ENCODE measurements at regions not wholly inside any gene's neighbourhood (a gene's known extent, or its start where the extent isn't known, plus 50 kb on each side); places are given as distances from the start of the nearest gene placed in this dataset.

DNA sequence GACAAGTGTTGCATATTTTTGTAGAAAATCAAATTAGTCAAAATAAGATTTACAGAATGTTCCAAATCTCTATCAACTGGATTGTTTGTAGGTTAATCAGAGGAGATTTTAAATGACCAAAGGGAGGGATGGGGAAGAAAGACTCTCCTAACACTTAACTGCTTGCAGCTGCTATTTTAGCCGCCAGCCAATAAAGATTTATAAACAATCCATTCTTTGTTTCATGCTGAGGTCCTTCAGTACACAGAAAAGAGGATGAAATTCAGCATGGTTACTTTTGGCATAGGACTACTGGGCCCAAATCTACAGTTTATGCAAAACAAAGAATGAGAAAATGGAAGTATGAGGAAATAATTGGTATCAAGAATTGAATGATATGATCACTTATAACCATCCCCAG, 86.4 kb upstream of the FN1 start:
- in situ Hi-C loops (cut with MboI; ENCODE audit: low sequenced_read_pairs) = no loop called here

DNA sequence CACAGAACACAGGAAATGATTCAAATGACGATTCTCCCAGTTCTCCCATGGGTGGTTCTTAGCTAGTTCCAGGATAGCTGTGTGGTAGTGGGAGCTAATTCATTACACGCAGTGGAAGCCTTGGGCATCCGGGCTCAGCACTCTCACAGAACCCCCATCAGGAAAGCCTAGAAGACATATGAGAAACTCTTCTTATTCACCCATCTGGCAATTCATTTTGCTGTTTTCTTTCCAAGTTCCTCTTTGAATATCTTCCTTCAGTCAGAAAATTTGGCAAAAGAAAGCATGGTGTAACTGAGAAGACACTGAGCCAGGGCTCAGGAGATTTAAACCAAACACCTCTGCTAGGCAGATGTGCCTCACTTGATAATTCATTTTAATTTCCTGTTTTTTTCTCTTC, 85.2 kb upstream of the FN1 start:
- in situ Hi-C loops (cut with MboI; ENCODE audit: low sequenced_read_pairs) = no loop called here

DNA sequence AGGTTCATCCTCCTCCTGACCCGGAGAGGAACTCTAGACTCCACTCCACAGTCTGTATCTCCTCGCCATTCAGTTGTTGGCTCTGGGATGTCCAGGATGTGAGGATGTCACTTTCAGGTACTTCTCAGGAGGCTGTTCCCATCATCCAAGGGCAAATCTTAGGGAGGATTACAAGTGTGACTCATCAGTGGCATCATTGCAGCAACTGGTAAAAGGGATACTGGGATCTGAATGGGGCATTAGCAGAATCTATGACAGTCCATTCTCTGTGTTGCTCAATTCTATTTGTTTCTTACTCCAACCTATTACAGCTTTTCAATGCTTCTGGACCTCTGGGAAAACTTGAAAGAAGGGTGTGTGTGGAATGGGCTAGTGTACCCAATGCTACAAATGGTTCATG, 81.5 kb upstream of the FN1 start:
- in situ Hi-C loops (cut with MboI; ENCODE audit: low sequenced_read_pairs) = no loop called here

DNA sequence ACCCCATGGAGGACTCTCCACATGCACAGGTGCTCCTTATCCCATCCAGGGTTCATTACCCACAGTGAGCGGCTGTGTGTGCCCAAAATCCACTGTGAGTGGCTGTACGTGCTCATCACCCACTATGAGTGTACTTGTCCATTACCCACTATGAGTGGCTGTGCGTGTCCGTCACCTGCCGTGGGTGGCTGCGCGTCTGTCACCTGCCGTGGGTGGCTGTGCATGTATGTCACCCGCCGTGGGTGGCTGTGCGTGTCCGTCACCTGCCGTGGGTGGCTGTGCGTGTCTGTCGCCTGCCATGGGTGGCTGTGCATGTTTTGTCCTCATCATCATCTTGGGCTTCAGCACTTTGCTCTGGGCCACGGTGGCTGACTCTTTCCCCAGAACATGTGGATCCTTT, 78.6 kb upstream of the FN1 start:
- in situ Hi-C loops (cut with MboI; ENCODE audit: low sequenced_read_pairs) = no loop called here

DNA sequence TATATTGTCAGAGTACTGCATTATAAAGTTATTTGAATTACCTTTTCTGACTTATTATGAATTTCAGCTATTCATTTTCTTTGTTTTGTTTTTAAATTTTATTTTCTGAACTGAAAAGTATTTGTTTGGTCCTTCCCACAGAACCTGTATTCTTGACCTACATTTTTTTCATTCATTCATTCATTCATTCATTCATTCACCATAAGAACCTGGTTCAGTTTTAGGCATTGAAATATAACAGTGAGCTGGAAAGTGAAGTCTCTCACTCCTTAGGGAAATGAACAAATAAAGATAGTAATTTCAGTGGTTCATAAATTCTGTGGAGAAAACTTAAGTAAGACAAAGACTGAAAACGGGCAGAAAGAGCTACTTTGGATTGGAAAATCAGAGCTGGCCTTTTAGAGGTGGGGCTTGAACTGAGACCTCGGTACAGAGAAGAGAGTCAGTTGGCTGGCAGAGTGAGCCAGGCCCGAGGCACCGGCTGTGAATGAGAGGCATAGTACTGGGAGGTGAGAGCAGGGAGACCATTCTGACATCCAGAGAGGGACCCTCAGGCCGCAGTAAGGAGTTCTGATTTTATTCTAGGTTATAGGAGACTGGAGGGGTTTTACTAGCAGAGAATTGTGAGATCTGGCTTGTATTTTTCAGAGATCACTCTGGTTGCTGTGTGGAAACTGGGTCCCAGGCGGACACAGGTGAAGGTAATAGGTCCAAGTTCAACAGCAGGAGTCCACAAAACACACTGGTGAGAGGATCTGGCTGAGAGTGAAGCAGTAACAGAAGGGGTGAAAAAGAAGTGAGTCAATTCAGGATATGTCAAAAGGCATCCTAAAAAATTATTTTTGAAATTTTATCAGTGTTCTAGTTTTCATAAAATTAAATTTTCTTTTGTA, 75.8 kb upstream of the FN1 start:
- in situ Hi-C loops (cut with MboI; ENCODE audit: low sequenced_read_pairs) = no loop called here

DNA sequence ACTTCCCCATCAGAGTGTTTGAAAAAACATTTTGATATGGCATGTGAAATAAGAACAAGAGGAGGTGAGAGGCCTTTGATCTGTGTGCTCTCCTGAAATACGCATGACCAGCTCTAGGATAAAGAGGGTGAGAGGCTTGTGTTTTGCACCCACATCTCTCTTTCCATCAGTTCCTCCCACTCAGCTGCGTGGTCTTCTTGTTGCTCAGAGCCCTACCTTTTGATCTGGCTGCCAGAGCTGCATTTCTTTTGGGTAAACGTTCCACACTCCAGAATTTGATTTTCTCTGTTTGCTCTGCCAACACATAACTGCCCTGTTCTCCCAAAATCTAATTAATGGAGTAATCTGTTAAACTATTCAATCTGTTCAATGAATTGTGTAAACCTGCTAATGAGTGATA, 72.0 kb upstream of the FN1 start:
- in situ Hi-C loops (cut with MboI; ENCODE audit: low sequenced_read_pairs) = no loop called here

DNA sequence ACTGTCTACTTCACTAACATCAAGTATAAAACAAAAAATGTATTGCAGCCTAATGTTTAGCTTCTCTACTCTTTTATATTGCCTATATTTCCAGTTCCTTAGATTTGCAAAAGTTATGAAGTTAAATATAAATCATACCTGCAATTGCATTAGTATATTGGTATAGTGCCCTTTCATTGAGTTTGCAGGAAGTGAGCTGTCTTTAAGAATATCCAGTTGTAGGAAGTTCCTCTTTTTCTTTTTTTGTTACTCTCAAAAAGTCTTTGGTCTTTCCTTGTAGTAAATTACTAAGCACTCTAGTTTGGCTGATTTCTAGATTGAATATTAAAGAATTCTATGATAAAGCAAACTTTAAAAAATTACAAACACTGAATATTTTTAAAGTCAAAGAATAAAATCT, 71.3 kb upstream of the FN1 start:
- in situ Hi-C loops (cut with MboI; ENCODE audit: low sequenced_read_pairs) = no loop called here

DNA sequence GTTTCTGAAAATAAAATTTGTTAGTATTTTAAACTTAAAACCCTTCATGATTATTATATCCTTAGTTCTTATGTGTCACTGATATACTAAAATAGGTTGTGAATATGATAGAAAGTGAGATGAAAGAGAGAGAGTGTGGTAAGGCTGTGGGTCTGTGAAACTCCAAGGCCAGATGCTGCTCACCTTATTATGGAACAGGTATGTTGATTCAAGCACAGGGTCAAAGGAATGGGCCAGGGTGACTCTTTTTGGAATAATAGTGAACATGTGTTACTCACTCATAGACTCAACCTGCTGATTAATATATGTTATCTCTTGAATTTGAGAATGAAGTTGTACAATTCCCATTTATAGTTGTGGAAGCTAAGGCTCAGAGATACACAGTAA, 70.7 kb upstream of the FN1 start:
- in situ Hi-C loops (cut with MboI; ENCODE audit: low sequenced_read_pairs) = no loop called here

DNA sequence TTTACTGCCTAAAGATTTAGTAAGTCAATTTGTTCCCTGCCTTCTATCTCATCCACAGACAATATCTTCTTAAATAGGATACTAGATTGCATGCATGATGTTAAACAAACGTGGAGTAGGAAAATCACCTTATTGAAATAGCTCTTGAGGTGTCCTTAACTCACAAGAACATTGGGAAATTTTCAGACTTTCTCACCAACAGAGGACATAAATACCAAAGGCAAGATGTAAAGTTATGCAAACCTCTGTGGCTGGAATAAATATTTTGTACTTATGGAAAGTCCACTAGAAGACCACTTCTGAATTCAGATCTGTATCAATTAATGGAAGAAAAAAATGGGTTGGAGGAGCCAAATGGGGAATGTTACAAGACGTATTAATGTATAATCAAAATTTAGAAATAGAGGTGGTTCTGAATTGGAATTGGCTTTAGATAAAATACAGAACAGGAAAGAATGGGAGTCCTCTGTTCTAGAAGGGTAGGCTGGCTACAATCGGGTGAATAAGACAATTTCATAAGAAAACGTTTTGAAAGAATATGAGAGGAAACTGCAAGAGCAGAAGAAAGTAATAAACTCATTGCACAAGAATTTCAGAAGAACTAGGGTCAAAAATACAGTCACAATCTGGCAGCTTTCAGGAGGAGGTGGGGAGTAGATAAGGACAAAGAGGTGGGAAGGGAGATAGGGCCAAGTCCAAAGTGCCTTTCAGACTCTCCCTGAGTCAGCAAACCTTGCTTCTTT, 69.3 kb upstream of the FN1 start:
- in situ Hi-C loops (cut with MboI; ENCODE audit: low sequenced_read_pairs) = no loop called here

DNA sequence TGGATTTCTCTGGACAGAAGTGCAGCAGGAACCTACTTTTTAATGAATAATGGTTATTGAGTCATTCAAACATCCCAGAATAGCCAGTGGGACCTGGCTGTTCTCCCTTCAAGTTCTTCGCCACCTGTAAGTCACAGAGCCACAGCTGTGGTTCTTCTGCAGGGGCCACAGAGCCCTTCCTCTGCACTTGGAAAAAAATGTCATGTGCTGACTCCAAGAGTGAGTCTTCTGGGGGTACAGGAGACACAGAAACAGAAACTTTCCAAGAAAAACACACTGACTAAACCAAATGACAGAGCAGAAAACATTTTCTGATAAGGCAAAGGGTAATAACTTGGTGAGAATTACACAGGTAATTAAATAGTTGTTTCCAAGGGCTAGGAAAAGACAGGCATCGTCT, 68.7 kb upstream of the FN1 start:
- in situ Hi-C loops (cut with MboI; ENCODE audit: low sequenced_read_pairs) = no loop called here

DNA sequence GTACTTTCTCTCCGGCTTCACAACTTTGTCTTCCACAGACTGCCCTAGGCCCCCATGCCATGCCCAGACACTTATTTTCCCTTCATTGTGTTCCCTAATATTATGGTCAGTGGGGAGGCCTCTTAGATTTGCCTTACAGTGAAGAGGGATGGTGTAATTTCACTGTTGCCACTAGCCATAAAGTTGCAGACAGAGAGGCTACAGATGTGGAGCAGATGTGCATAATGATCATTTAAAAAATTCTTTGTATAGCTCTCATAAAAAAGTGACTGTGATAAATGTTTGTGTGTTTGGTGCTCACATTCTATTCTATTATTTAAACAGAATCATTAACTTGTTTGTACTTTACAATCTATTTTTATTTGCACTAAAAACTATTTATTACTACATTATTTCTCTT, 67.5 kb upstream of the FN1 start:
- in situ Hi-C loops (cut with MboI; ENCODE audit: low sequenced_read_pairs) = no loop called here

DNA sequence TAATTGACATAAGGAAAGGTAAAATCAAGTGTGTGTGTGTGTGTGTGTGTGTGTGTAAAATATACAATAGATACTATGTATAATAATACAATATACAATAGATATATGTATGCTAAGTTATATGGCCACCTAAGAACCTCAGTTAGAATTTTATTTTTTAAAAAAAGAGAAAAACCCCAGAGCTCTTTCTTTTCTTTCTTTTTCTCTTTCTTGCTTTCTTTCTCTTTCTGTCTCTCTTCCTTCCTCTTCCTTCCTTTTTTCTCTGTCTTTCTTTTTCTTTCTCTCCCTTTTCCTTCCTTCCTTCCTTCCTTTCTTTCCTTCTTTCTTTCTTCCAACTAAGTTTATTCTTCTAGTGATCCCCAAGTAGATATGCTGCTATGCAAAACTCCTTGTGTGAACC, 64.6 kb upstream of the FN1 start:
- in situ Hi-C loops (cut with MboI; ENCODE audit: low sequenced_read_pairs) = no loop called here

DNA sequence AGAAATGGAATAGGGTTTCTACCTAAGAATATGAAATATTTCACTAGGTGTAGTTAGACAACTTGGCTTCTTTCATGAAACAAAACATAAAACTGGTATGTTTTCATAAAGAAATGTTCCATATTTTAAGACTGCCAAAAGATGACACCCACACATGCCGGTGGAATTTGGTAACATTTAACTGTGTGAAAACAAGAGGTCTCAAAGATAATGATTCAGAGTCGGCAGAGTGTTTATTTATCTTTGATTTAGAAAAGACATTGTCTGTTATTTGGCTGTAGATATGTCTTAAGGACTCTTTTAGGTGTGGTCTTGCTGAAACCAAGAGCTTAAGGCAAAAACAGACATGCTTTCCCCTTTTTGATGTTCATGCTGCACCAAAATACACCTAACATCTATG, 63.5 kb upstream of the FN1 start:
- in situ Hi-C loops (cut with MboI; ENCODE audit: low sequenced_read_pairs) = no loop called here

DNA sequence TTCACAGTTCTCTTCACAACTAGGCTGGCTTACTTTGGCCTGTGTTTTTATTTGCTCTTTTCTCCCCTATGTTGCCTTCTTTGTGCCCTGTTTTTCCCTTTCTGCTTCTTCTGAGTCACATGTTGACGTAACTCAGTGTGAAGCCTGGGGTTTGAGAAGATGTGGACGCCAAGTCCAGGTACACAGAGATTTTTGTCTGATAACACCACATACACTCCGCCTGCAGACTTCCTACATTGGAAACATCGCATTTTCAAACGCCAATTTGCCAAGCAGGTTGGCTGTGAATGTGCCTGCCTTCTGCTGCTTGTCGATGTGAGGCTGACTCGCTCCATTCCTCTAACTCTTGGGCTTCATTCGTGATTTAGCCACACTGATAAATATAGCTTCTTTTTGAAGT, 62.6 kb upstream of the FN1 start:
- in situ Hi-C loops (cut with MboI; ENCODE audit: low sequenced_read_pairs) = no loop called here

DNA sequence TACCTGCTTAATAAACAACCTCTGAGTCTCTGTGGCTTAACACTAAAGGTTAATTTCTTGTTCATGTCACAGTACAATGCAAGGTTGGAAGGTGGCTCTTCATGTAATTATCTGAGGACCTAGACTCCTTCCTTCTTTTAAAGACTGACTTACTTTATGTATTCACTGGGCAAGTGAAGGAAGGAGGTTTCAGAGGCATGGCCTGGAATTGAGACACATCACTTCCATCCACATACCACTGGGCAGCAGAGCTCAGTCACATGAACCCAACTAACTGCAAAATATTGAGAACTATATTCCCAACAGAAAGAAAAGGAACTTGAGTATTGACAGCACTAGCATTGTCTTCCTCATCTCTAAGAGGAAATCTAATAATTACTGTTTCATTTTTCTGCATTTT, 57.5 kb upstream of the FN1 start:
- in situ Hi-C loops (cut with MboI; ENCODE audit: low sequenced_read_pairs) = no loop called here

DNA sequence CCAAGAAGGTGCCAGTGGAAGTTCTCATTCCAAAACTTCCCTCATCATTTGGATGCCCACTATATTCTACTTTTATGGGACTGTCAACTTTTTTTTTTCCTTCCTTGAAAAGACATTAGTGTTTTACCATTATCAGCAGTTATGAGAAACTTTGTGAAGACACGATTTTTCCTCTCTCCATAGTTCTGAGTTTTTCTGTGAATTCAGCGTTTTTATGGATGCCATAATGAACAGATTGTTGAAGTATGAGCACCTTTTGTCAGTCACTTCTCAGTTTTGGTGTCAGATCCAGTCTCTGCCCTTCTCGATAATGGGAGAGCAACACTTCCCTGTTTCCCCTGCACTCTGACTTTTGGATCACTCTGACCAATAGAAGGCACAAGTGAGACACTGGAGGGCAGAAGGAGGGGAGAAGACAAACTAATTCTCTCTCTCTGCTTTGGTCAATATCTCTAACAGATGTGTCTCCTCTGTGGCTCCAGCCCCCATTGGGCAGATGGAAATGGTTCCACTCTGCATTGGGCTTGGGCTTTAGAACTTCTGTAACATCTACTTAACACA, 53.5 kb upstream of the FN1 start:
- in situ Hi-C loops (cut with MboI; ENCODE audit: low sequenced_read_pairs) = no loop called here

DNA sequence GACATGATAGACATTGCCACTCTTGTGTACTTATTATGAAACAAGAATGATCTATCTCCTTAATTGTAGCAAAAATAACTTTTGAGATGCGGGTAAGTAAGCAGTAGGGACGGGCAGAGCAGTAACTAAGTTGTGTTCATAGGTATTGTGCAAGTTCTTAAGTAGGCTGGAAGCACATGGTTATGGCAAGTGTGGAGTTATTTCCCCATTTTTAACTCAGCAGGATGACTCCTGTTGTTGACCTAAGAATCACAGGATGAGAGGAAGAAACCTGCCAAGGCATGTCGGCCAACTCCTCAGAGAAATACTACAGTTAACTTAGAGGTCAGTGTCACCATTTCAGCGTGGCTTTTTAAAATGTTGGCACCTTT, 51.1 kb upstream of the FN1 start:
- in situ Hi-C loops (cut with MboI; ENCODE audit: low sequenced_read_pairs) = no loop called here

DNA sequence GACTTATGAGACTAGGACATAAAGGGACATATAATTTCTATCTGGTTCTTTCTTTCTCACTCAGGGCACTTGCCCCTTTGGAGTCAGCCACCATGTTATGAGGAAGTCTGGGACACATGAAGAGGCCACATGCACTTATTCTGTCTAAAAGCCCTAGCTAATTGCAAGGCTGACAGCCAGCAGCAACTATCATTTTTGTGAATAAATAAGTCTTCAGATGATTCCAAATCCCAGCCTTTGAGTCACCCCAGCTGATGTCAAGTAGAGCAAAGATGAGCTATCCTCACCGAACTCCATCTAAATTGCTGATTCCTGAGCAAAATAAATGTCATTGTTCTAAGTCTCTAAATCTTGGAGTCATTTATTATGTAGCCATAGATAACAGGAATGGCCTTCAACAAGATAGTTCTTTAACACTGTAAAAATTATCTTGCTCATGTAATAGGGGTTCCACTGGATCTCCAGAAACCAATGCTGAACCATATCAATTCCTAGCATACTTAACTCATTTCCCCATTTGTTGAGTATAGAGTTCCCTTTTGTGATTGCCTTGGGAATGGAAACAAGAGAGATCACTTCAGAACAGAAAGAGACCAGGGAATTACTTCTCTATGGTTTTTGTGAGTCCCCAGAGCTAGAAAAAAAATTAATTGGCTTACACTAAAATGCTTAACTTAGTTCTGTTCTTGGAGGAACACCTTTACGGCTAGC, 50.6 kb upstream of the FN1 start:
- in situ Hi-C loops (cut with MboI; ENCODE audit: low sequenced_read_pairs) = no loop called here
